ENCODE measurements at regions not wholly inside any gene's neighbourhood (a gene's known extent, or its start where the extent isn't known, plus 50 kb on each side); places are given as distances from the start of the nearest gene placed in this dataset.

DNA sequence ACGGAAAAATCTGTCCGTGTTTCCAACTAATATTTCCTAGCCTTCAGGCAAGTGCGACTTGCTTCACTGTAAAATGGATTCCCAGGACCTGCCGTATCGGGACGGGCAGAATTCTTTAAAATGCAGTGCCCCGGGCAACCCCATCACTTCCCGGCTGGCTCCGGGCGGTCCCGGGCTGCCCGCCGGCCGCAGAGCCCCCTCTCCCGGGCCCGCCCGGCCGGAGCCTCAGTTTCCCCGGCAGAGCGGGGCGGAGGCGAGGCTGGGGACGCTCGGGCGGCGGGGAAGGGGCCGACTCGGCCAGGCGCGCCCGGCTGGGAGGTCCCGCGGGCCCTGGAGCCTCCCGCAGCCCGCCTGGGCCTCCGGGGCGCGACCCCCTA is 84.2 kb upstream of the WNT7B start:
- no peak overlapping the region for H3K9ac ChIP-seq (ENCODE audit: low read depth in 1 of 2, low read length in 2 of 2)
- H3K9me3 ChIP-seq (ENCODE audit: control insufficient read depth in 2 of 2, low read length in 2 of 2), result no peaks in the 10 kb centered on the region
- no peaks in the 10 kb centered on the region for H3K27me3 ChIP-seq (ENCODE audit: control insufficient read depth in 2 of 2, insufficient read depth in 2 of 2, low read length in 2 of 2)
- peaks cover 0 to 5% of the 10 kb centered on the region in 2 donors for H3K36me3 ChIP-seq (ENCODE audit: control insufficient read depth in 2 of 2, insufficient read depth in 2 of 2, low read length in 2 of 2)
- H3K4me1 ChIP-seq (ENCODE audit: control insufficient read depth in 2 of 2, insufficient read depth in 2 of 2, low read length in 2 of 2), result peaks cover 31 to 35% of the 10 kb centered on the region in 2 donors
- peak overlapping the region in 1 of 2 donors; percentile 44 for H3K27ac ChIP-seq (ENCODE audit: low read depth in 2 of 2, low read length in 2 of 2)
- H3K4me3 ChIP-seq (ENCODE audit: low read length in 2 of 2), result no peak overlapping the region

DNA sequence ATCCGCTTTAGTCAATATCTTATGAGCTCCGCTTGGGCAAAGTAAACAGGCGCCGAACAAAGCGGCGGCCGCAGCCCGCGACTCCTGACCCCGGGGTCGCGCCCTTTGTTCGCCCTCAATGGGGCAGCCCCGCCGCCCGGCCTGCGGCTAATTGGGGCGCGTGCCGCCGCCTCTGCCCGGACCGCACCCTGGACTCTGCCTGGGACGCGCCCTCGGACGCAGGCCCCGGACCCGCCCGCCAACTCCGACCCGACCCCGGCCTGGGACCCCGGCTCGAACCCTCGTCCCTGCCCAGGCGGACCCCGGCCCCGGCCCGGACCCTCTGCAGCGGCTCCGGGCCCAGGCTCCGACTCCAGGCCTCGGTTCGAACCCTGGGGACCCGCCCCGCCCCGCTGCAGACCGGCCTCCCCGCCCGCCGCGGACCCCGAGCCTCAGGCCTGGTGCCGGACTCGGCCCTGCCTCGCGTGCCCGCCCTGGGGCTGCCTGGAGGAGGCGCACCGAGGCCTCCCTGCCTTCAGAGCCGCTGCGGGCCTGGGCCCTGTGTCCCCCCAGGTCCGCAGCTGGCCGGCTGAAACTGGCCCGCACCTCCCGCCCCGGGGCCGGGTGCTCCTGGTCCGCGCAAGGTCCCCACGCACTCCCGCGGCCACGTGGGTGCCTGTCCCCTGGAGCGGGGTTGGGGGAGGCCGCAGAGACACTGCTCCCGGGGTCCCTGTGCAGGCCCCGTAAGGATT is 84.7 kb upstream of the WNT7B start:
- Histone ChIP-seq H3K9me3 (ENCODE audit: control insufficient read depth in 2 of 2, low read length in 2 of 2) (no peaks in the 10 kb centered on the region), H3K9ac (ENCODE audit: low read depth in 1 of 2, low read length in 2 of 2) (no peak overlapping the region), H3K27ac (ENCODE audit: low read depth in 2 of 2, low read length in 2 of 2) (peak overlapping the region in 1 of 2 donors; percentile 61), H3K27me3 (ENCODE audit: control insufficient read depth in 2 of 2, insufficient read depth in 2 of 2, low read length in 2 of 2) (no peaks in the 10 kb centered on the region), H3K4me1 (ENCODE audit: control insufficient read depth in 2 of 2, insufficient read depth in 2 of 2, low read length in 2 of 2) (peaks cover 36% of the 10 kb centered on the region in 2 donors), H3K36me3 (ENCODE audit: control insufficient read depth in 2 of 2, insufficient read depth in 2 of 2, low read length in 2 of 2) (peaks cover 0 to 5% of the 10 kb centered on the region in 2 donors), H3K4me3 (ENCODE audit: low read length in 2 of 2) (no peak overlapping the region)

GRCh38 chr22:46062232-46062615 is 85.3 kb upstream of the WNT7B start:
- H3K4me3 ChIP-seq (ENCODE audit: low read length in 2 of 2), result no peak overlapping the region

DNA sequence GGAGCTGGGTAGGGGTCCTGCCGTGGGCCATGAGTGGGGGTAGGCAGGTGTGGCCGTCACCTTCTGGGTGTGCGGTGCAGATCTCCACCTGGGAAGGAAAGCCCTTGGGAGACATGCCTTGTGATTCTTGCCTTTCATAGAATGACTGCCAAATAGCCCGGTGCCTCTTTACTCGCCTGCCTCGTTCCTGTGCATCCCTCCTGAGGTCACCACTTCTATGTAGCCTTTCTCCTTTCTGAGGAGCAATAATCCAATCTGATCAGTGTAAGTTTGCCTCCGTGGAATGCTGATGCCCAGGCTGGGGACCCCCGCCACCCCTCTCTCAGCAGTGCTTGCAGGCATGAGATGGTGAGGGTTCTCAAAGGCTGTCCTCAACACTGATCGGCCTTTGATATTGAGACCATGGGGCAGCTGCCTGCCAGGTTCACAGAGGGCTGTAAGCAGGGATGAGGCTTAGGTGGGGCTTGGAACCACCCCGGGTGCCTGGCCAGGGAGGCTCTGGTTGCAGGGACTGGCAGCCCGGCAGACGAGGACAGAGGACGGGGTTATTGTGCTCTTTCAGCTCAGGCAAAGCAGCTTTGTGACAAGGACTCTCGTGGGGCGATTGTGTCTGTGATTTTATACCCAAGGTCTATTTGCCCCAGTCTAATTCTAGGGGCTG is 86.1 kb upstream of the WNT7B start:
- H3K9me3 ChIP-seq (ENCODE audit: control insufficient read depth in 2 of 2, low read length in 2 of 2), result no peaks in the 10 kb centered on the region
- peak overlapping the region; percentile 44 to 100 for H3K27ac ChIP-seq (ENCODE audit: low read depth in 2 of 2, low read length in 2 of 2)
- H3K4me1 ChIP-seq (ENCODE audit: control insufficient read depth in 2 of 2, insufficient read depth in 2 of 2, low read length in 2 of 2), result peaks cover 42% of the 10 kb centered on the region in 2 donors
- H3K4me3 ChIP-seq (ENCODE audit: low read length in 2 of 2), result no peak overlapping the region
- no peak overlapping the region for H3K9ac ChIP-seq (ENCODE audit: low read depth in 1 of 2, low read length in 2 of 2)
- peaks cover 0 to 5% of the 10 kb centered on the region in 2 donors for H3K36me3 ChIP-seq (ENCODE audit: control insufficient read depth in 2 of 2, insufficient read depth in 2 of 2, low read length in 2 of 2)
- H3K27me3 ChIP-seq (ENCODE audit: control insufficient read depth in 2 of 2, insufficient read depth in 2 of 2, low read length in 2 of 2), result no peaks in the 10 kb centered on the region

More at GRCh38 chr22:46062232-46062615, 85.3 kb upstream of the WNT7B start:
- H3K27ac ChIP-seq (ENCODE audit: low read depth in 2 of 2, low read length in 2 of 2), result peak overlapping the region in 1 of 2 donors; percentile 61
- H3K36me3 ChIP-seq (ENCODE audit: control insufficient read depth in 2 of 2, insufficient read depth in 2 of 2, low read length in 2 of 2), result peaks cover 0 to 5% of the 10 kb centered on the region in 2 donors
- H3K9me3 ChIP-seq (ENCODE audit: control insufficient read depth in 2 of 2, low read length in 2 of 2), result no peaks in the 10 kb centered on the region
- peaks cover 41 to 42% of the 10 kb centered on the region in 2 donors for H3K4me1 ChIP-seq (ENCODE audit: control insufficient read depth in 2 of 2, insufficient read depth in 2 of 2, low read length in 2 of 2)
- H3K9ac ChIP-seq (ENCODE audit: low read depth in 1 of 2, low read length in 2 of 2), result peak overlapping the region in 1 of 2 donors; percentile 44
- H3K27me3 ChIP-seq (ENCODE audit: control insufficient read depth in 2 of 2, insufficient read depth in 2 of 2, low read length in 2 of 2), result no peaks in the 10 kb centered on the region

DNA sequence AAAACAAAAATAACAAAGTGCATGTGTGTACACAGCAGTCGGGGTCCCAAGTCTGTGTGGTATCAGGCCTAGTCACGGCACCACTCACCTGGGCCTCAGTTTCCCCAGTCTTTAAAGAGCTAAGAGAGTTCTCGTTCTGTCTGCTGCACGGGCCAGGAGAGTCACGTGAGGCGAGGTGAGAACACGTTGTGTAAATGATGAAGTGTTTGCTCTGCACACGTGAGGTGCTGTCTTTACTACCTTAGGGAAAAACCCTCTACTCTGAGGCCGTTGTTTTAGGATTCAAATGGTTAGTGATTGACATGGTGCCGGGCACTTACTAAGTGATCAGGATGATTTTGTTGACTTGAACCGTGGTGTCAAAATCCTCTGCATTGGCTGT is 86.5 kb upstream of the PPARA start:
- Histone ChIP-seq H3K9ac (ENCODE audit: low read depth in 1 of 2, low read length in 2 of 2) (peak overlapping the region in 1 of 2 donors; percentile 29), H3K9me3 (ENCODE audit: control insufficient read depth in 2 of 2, low read length in 2 of 2) (no peaks in the 10 kb centered on the region), H3K27ac (ENCODE audit: low read depth in 2 of 2, low read length in 2 of 2) (peak overlapping the region; percentile 44 to 100), H3K4me1 (ENCODE audit: control insufficient read depth in 2 of 2, insufficient read depth in 2 of 2, low read length in 2 of 2) (peaks cover 41 to 47% of the 10 kb centered on the region in 2 donors), H3K36me3 (ENCODE audit: control insufficient read depth in 2 of 2, insufficient read depth in 2 of 2, low read length in 2 of 2) (peaks cover 0 to 4% of the 10 kb centered on the region in 2 donors), H3K27me3 (ENCODE audit: control insufficient read depth in 2 of 2, insufficient read depth in 2 of 2, low read length in 2 of 2) (no peaks in the 10 kb centered on the region), H3K4me3 (ENCODE audit: low read length in 2 of 2) (no peak overlapping the region)

- peak overlapping the region; percentile 44 to 100 for H3K27ac ChIP-seq (ENCODE audit: low read depth in 2 of 2, low read length in 2 of 2)
- peak overlapping the region; percentile 29 to 50 for H3K9ac ChIP-seq (ENCODE audit: low read depth in 1 of 2, low read length in 2 of 2)
- H3K36me3 ChIP-seq (ENCODE audit: control insufficient read depth in 2 of 2, insufficient read depth in 2 of 2, low read length in 2 of 2), result no peaks in the 10 kb centered on the region
- H3K9me3 ChIP-seq (ENCODE audit: control insufficient read depth in 2 of 2, low read length in 2 of 2), result no peaks in the 10 kb centered on the region
- no peaks in the 10 kb centered on the region for H3K27me3 ChIP-seq (ENCODE audit: control insufficient read depth in 2 of 2, insufficient read depth in 2 of 2, low read length in 2 of 2)
- peak overlapping the region; percentile 33 to 51 for H3K4me3 ChIP-seq (ENCODE audit: low read length in 2 of 2)
- H3K4me1 ChIP-seq (ENCODE audit: control insufficient read depth in 2 of 2, insufficient read depth in 2 of 2, low read length in 2 of 2), result peaks cover 42 to 47% of the 10 kb centered on the region in 2 donors
Measured at GRCh38 chr22:46064228-46064965, 85.9 kb upstream of the PPARA start.

DNA sequence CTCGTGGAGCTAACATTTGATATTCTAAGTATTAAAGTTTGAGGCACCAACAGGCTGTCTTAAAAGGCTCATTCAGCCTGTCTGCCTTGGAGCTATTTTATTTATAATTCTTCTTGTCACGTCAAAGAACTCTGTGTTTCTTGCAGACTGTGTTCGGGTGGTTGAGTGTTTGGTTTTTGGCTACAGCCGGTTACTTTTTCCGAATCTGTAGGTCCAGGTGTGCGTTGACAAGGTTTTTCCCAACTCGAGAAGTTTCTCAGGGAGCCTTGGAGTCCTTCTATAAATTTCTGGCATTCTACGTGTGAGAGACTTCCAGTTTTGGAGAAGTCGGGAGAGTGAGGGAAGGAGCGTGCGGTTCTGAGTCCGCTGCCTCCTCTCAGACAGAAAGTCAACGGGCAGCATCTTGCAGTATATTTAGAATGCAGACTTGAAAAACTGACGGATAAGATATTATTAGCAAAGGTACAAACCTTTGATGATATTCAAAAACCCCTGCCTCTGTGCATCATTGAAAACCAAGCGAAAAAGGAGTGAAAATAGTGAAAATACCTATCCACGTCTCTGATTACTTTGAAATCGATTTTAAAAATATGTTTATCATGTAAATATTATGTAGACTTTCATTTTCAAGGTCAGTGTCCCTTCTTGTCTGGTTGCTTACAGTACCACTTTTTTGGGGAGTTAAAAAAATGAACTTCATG is 85.2 kb upstream of the PPARA start:
- Histone ChIP-seq H3K27me3 (ENCODE audit: control insufficient read depth in 2 of 2, insufficient read depth in 2 of 2, low read length in 2 of 2) (no peaks in the 10 kb centered on the region), H3K27ac (ENCODE audit: low read depth in 2 of 2, low read length in 2 of 2) (peak overlapping the region; percentile 44 to 100), H3K4me3 (ENCODE audit: low read length in 2 of 2) (peak overlapping the region in 1 of 2 donors; percentile 51), H3K36me3 (ENCODE audit: control insufficient read depth in 2 of 2, insufficient read depth in 2 of 2, low read length in 2 of 2) (no peaks in the 10 kb centered on the region), H3K9me3 (ENCODE audit: control insufficient read depth in 2 of 2, low read length in 2 of 2) (no peaks in the 10 kb centered on the region), H3K9ac (ENCODE audit: low read depth in 1 of 2, low read length in 2 of 2) (peak overlapping the region; percentile 29 to 50), H3K4me1 (ENCODE audit: control insufficient read depth in 2 of 2, insufficient read depth in 2 of 2, low read length in 2 of 2) (peaks cover 44 to 50% of the 10 kb centered on the region in 2 donors)

- H3K9ac ChIP-seq (ENCODE audit: low read depth in 1 of 2, low read length in 2 of 2), result peak overlapping the region; percentile 35 to 98
- H3K36me3 ChIP-seq (ENCODE audit: control insufficient read depth in 2 of 2, insufficient read depth in 2 of 2, low read length in 2 of 2), result no peaks in the 10 kb centered on the region
- peak overlapping the region in 1 of 2 donors; percentile 51 for H3K4me3 ChIP-seq (ENCODE audit: low read length in 2 of 2)
- no peaks in the 10 kb centered on the region for H3K9me3 ChIP-seq (ENCODE audit: control insufficient read depth in 2 of 2, low read length in 2 of 2)
- peaks cover 44 to 50% of the 10 kb centered on the region in 2 donors for H3K4me1 ChIP-seq (ENCODE audit: control insufficient read depth in 2 of 2, insufficient read depth in 2 of 2, low read length in 2 of 2)
- peak overlapping the region; percentile 100 for H3K27ac ChIP-seq (ENCODE audit: low read depth in 2 of 2, low read length in 2 of 2)
- no peaks in the 10 kb centered on the region for H3K27me3 ChIP-seq (ENCODE audit: control insufficient read depth in 2 of 2, insufficient read depth in 2 of 2, low read length in 2 of 2)
Measured at GRCh38 chr22:46065691-46066454, 84.5 kb upstream of the PPARA start.

- Histone ChIP-seq H3K9me3 (ENCODE audit: control insufficient read depth in 2 of 2, low read length in 2 of 2) (no peaks in the 10 kb centered on the region), H3K4me1 (ENCODE audit: control insufficient read depth in 2 of 2, insufficient read depth in 2 of 2, low read length in 2 of 2) (peaks cover 44 to 50% of the 10 kb centered on the region in 2 donors), H3K36me3 (ENCODE audit: control insufficient read depth in 2 of 2, insufficient read depth in 2 of 2, low read length in 2 of 2) (no peaks in the 10 kb centered on the region), H3K27me3 (ENCODE audit: control insufficient read depth in 2 of 2, insufficient read depth in 2 of 2, low read length in 2 of 2) (no peaks in the 10 kb centered on the region), H3K4me3 (ENCODE audit: low read length in 2 of 2) (peak overlapping the region; percentile 48 to 71), H3K27ac (ENCODE audit: low read depth in 2 of 2, low read length in 2 of 2) (peak overlapping the region; percentile 100), H3K9ac (ENCODE audit: low read depth in 1 of 2, low read length in 2 of 2) (peak overlapping the region; percentile 35 to 98)
Measured at GRCh38 chr22:46066691-46067090, 83.6 kb upstream of the PPARA start.

All from mucosa of rectum (tissue), 2 donors.